Mesenchymal stem cell (in vitro differentiated cells and primary cell): ENCODE measurements at regions not wholly inside any gene's neighbourhood (a gene's known extent, or its start where the extent isn't known, plus 50 kb on each side); places are given as distances from the start of the nearest gene placed in this dataset.

Experiments
- DNase-seq: peaks from one replicate; pipeline ENCODE4 v3.0.0-alpha.2; 2013
- H2AFZ ChIP-seq: one replicate; pipeline ENCODE4 v1.6.1; 2013; ENCODE audit warnings: low read depth, mild to moderate bottlenecking, control low read depth, inconsistent platforms, low read length, moderate library complexity
- H2AK5ac ChIP-seq: 2 replicates; pipeline ENCODE4 v1.6.1; 2013; ENCODE audit warnings: low read length, moderate library complexity, mild to moderate bottlenecking, inconsistent platforms; ENCODE audit not compliant: severe bottlenecking
- H2BK120ac ChIP-seq: one replicate; pipeline ENCODE4 v1.6.1; 2013; ENCODE audit warnings: low read depth, mild to moderate bottlenecking, inconsistent platforms, low read length, moderate library complexity
- H2BK12ac ChIP-seq, 2 experiments: one replicate each; pipeline ENCODE4 v1.6.1; 2013; ENCODE audit warnings: inconsistent platforms in 2 of 2, low read length in 2 of 2, mild to moderate bottlenecking in 2 of 2, moderate library complexity in 2 of 2, control low read depth in 1 of 2
- H2BK15ac ChIP-seq: one replicate; pipeline ENCODE4 v1.6.1; 2013; ENCODE audit warnings: mild to moderate bottlenecking, low read depth, inconsistent platforms; ENCODE audit not compliant: poor library complexity, severe bottlenecking
- H2BK5ac ChIP-seq: 2 replicates; pipeline ENCODE4 v1.6.1; 2013; ENCODE audit warnings: low read depth, mild to moderate bottlenecking, low read length, control low read depth, inconsistent platforms; ENCODE audit not compliant: poor library complexity, severe bottlenecking
- H3K14ac ChIP-seq, 2 experiments: one replicate each; pipeline ENCODE4 v1.6.1; 2013; ENCODE audit warnings: inconsistent platforms in 2 of 2, low read length in 2 of 2, control low read depth in 1 of 2, mild to moderate bottlenecking in 1 of 2, moderate library complexity in 1 of 2
- H3K18ac ChIP-seq, 2 experiments: one replicate each; pipeline ENCODE4 v1.6.1; 2013; ENCODE audit warnings: inconsistent platforms in 2 of 2, low read length in 2 of 2, control low read depth in 1 of 2, low read depth in 1 of 2, mild to moderate bottlenecking in 1 of 2
- H3K23ac ChIP-seq, 2 experiments: one replicate each; pipeline ENCODE4 v1.6.1; 2013; ENCODE audit warnings: inconsistent platforms in 2 of 2, low read length in 2 of 2, mild to moderate bottlenecking in 2 of 2, moderate library complexity in 2 of 2, control low read depth in 1 of 2
- H3K27ac ChIP-seq: 2 replicates; pipeline ENCODE4 v1.5.1; 2013; ENCODE audit warnings: mild to moderate bottlenecking, moderate library complexity, low read length, control low read depth, inconsistent platforms; ENCODE audit not compliant: poor library complexity, severe bottlenecking
- H3K27me3 ChIP-seq, 2 experiments: 2 replicates each; pipeline versions ENCODE4 v1.6.1 to v1.7.0; 2013; ENCODE audit warnings: low read length in 2 of 2, mild to moderate bottlenecking in 2 of 2, moderate library complexity in 2 of 2, control low read depth in 1 of 2, inconsistent platforms in 1 of 2; ENCODE audit not compliant: control insufficient read depth in 1 of 2, insufficient read depth in 1 of 2
- H3K36me3 ChIP-seq, 2 experiments: 2 replicates each; pipeline versions ENCODE4 v1.6.1 to v1.7.0; 2013; ENCODE audit warnings: low read length in 2 of 2, control low read depth in 1 of 2, inconsistent platforms in 1 of 2, low read depth in 1 of 2, mild to moderate bottlenecking in 1 of 2; ENCODE audit not compliant: insufficient read depth in 2 of 2, control insufficient read depth in 1 of 2
- H3K4ac ChIP-seq, 2 experiments: one replicate each; pipeline ENCODE4 v1.6.1; 2013; ENCODE audit warnings: inconsistent platforms in 2 of 2, low read length in 2 of 2, mild to moderate bottlenecking in 2 of 2, moderate library complexity in 2 of 2, control low read depth in 1 of 2, low read depth in 1 of 2
- H3K4me1 ChIP-seq: 2 replicates; pipeline ENCODE4 v1.6.1; 2013; ENCODE audit warnings: low read depth, low read length, control low read depth; ENCODE audit not compliant: control insufficient read depth, insufficient read depth
- H3K4me2 ChIP-seq: 2 replicates; pipeline ENCODE4 v1.6.1; 2013; ENCODE audit warnings: low read length, mild to moderate bottlenecking, inconsistent platforms; ENCODE audit not compliant: poor library complexity, severe bottlenecking
- H3K4me3 ChIP-seq, 2 experiments: 2 replicates each; pipeline versions ENCODE4 v1.5.1 to v1.7.0; 2013; ENCODE audit warnings: low read length in 2 of 2, mild to moderate bottlenecking in 2 of 2, control low read depth in 1 of 2, low read depth in 1 of 2; ENCODE audit not compliant: insufficient read depth in 1 of 2
- H3K79me1 ChIP-seq: replicated peaks from 2 replicates; pipeline ENCODE4 v1.6.1; 2013; ENCODE audit warnings: mild to moderate bottlenecking, control low read depth, low read length, inconsistent platforms; ENCODE audit not compliant: poor library complexity, severe bottlenecking
- H3K9ac ChIP-seq: 2 replicates; pipeline ENCODE4 v1.7.0; 2013; ENCODE audit warnings: mild to moderate bottlenecking, low read length, moderate library complexity
- H3K9me3 ChIP-seq: 2 replicates; pipeline ENCODE4 v1.7.0; 2013; ENCODE audit warnings: mild to moderate bottlenecking, low read length; ENCODE audit not compliant: control insufficient read depth
- H4K8ac ChIP-seq: one replicate; pipeline ENCODE4 v1.6.1; 2013; ENCODE audit warnings: inconsistent platforms, mild to moderate bottlenecking, low read length, moderate library complexity
- H4K91ac ChIP-seq: one replicate; pipeline ENCODE4 v1.6.1; 2013; ENCODE audit warnings: mild to moderate bottlenecking, low read length, inconsistent platforms
- WGBS: methylation state at CpG from one replicate; pipeline ENCODE4 v1.1.7; 2013; ENCODE audit warnings: mixed read lengths; 5-methylcytosine and 5-hydroxymethylcytosine counted together

DNA sequence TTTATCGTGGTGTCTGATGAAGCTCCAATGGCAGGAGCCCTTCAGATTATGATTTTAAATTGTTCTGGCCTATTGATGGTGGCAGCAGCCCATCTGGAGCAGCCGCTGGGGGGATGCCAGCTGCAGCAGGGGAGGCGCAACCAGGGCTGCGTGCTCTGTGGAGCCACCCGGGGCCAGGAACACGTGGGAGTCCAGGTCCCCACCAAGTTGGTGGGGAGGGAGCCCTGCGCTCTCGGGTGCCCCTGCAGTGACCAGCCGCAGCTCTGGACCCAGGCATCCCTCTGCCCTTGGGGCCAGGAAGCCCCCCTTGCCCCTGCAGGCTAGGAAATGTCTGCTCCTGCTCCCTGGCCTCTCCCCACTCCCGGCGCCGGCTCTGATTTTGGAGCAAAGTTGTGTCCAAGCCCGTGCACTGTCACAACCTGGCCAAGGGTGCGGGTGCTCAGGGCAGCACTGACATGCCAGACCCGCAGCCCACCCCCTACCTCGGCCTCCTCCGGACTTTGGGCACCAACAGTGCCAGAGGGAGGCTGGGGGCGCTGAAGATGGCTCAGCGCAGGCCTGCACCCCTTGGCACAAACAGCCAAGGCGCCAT is 147.2 kb upstream of the ADO start:
- H4K8ac ChIP-seq = no peak overlapping the region
- H2AFZ ChIP-seq = no peak overlapping the region
- WGBS = 87% methylated on average over 20 of the region's 20 CpGs
- H2BK12ac ChIP-seq = no peak overlapping the region
- no peaks in the 10 kb centered on the region for H3K36me3 ChIP-seq
- H2BK5ac ChIP-seq = no peak overlapping the region
- no peak overlapping the region for H3K27ac ChIP-seq
- no peaks in the 10 kb centered on the region for H3K79me1 ChIP-seq
- no peak overlapping the region for H3K4me2 ChIP-seq
- no peaks in the 10 kb centered on the region for H3K4me1 ChIP-seq
- H3K27me3 ChIP-seq = peaks cover 0 to 12% of the 10 kb centered on the region in 2 experiments
- H3K9me3 ChIP-seq = peaks cover 2% of the 10 kb centered on the region
- H4K91ac ChIP-seq = no peak overlapping the region
- H3K14ac ChIP-seq = peak overlapping the region in 1 of 2 experiments; percentile 59
- no peak overlapping the region for H3K18ac ChIP-seq
- no peak overlapping the region for H2AK5ac ChIP-seq
- H3K4me3 ChIP-seq = no peak overlapping the region
- no peak for DNase-seq
- no peak overlapping the region for H3K4ac ChIP-seq
- no peak overlapping the region for H3K23ac ChIP-seq
- H2BK15ac ChIP-seq = no peak overlapping the region
- no peak overlapping the region for H2BK120ac ChIP-seq
- H3K9ac ChIP-seq = no peak overlapping the region

DNA sequence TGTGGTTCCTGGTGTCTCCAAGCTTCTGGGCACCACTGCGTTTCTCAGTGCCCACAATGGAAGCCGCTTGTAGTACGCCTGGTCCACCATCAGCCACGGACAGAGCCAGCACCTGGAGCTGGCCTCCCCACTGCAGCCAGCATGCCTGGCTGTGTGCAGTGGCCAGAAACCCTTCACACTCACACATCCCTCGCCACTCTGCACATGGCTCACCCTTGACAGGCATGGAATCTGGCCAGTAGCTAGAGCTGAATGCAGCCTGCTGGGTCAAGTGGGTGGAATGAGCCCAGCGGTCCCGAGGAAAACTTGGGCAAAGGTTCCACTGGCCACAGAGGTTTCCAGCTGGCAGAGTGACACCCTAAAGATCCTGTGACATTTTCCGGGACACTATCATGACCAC is 146.0 kb upstream of the ADO start:
- H3K18ac ChIP-seq = no peak overlapping the region
- H2BK120ac ChIP-seq = no peak overlapping the region
- no peak overlapping the region for H3K9ac ChIP-seq
- no peaks in the 10 kb centered on the region for H3K4me1 ChIP-seq
- no peak overlapping the region for H4K8ac ChIP-seq
- no peak overlapping the region for H2BK5ac ChIP-seq
- no peak overlapping the region for H3K4me2 ChIP-seq
- WGBS = 86% methylated on average over 8 of the region's 8 CpGs
- no peak overlapping the region for H2AFZ ChIP-seq
- H3K9me3 ChIP-seq = peaks cover 2% of the 10 kb centered on the region
- no peak overlapping the region for H3K4me3 ChIP-seq
- no peak overlapping the region for H2BK12ac ChIP-seq
- H2BK15ac ChIP-seq = no peak overlapping the region
- no peak overlapping the region for H4K91ac ChIP-seq
- no peak for DNase-seq
- H3K4ac ChIP-seq = no peak overlapping the region
- H3K79me1 ChIP-seq = no peaks in the 10 kb centered on the region
- peak overlapping the region in 1 of 2 experiments; percentile 7 for H3K14ac ChIP-seq
- H3K36me3 ChIP-seq = no peaks in the 10 kb centered on the region
- peaks cover 0 to 12% of the 10 kb centered on the region in 2 experiments for H3K27me3 ChIP-seq
- no peak overlapping the region for H3K27ac ChIP-seq
- no peak overlapping the region for H3K23ac ChIP-seq
- H2AK5ac ChIP-seq = no peak overlapping the region

DNA sequence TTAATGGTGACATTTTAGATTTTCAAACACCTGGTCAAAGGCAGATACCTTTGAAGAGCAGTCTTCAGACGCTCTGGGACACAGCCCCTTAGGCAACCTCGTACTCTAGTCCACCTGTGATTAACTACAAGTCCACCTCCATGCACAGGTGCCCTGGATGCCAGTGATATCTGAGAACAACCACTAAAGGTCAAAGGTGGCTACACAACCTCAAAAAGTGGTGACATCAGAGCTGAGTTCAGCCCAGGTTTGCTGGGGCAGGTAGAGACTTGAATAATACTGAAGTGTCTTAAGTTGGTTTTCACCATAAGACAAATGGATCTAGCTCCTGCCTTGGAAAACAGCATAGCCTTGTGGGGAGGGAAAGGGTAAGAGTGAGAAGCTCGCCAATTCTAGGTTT is 143.4 kb upstream of the ADO start:
- Histone ChIP-seq H4K91ac (no peak overlapping the region), H4K8ac (no peak overlapping the region), H3K4me2 (no peak overlapping the region), H2BK15ac (no peak overlapping the region), H2AK5ac (no peak overlapping the region), H3K27me3 (peaks cover 6 to 28% of the 10 kb centered on the region in 2 experiments), H3K23ac (no peak overlapping the region), H3K18ac (no peak overlapping the region), H3K36me3 (no peaks in the 10 kb centered on the region), H3K9ac (no peak overlapping the region), H3K4ac (no peak overlapping the region), H2AFZ (no peak overlapping the region), H2BK12ac (no peak overlapping the region), H3K4me3 (no peak overlapping the region), H2BK120ac (no peak overlapping the region), H3K14ac (no peak overlapping the region), H2BK5ac (no peak overlapping the region), H3K9me3 (peaks cover 2% of the 10 kb centered on the region), H3K27ac (no peak overlapping the region), H3K4me1 (no peaks in the 10 kb centered on the region), H3K79me1 (no peaks in the 10 kb centered on the region)
- DNase-seq = no peak
- WGBS = 57% methylated on average over 3 of the region's 3 CpGs

DNA sequence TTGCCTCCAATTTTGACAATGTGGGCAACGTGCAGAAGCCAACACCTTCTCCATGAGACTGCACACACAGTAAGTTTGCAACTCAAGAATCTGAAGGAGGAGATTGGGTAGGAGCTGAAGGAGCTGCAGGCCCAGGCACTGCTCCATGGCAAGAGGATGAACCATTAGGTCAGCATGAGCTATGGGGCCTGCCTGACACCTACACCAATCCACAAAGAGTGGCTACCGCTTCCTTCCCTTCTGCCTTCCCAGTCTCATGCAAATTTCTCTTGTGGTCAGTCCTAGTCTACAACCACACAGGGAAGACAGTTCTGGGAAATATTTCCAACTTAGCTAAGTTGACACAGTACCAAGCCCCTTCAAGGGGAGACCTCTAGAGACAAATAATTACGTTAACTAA is 142.0 kb upstream of the ADO start:
- H2BK15ac ChIP-seq = no peak overlapping the region
- H3K27me3 ChIP-seq = peaks cover 6 to 29% of the 10 kb centered on the region in 2 experiments
- no peaks in the 10 kb centered on the region for H3K79me1 ChIP-seq
- no peak overlapping the region for H3K4me3 ChIP-seq
- H3K4me2 ChIP-seq = no peak overlapping the region
- H4K91ac ChIP-seq = no peak overlapping the region
- H3K18ac ChIP-seq = no peak overlapping the region
- H2BK5ac ChIP-seq = no peak overlapping the region
- H3K36me3 ChIP-seq = no peaks in the 10 kb centered on the region
- WGBS = 72% methylated on average over 2 of the region's 3 CpGs
- no peak overlapping the region for H4K8ac ChIP-seq
- H3K14ac ChIP-seq = no peak overlapping the region
- no peak overlapping the region for H3K9ac ChIP-seq
- H2BK120ac ChIP-seq = no peak overlapping the region
- H2AFZ ChIP-seq = no peak overlapping the region
- no peak overlapping the region for H2BK12ac ChIP-seq
- DNase-seq = no peak
- no peak overlapping the region for H3K27ac ChIP-seq
- peaks cover 2% of the 10 kb centered on the region for H3K9me3 ChIP-seq
- H3K4ac ChIP-seq = no peak overlapping the region
- no peak overlapping the region for H2AK5ac ChIP-seq
- no peak overlapping the region for H3K23ac ChIP-seq
- H3K4me1 ChIP-seq = no peaks in the 10 kb centered on the region
